ENCODE measurements at regions not wholly inside any gene's neighbourhood (a gene's known extent, or its start where the extent isn't known, plus 50 kb on each side); places are given as distances from the start of the nearest gene placed in this dataset.
"Not testable (repeated sequence)": the region's sequence is repeated elsewhere in the genome, so short reads cannot be mapped to it uniquely, and the experiment has no call there.

GRCh38 chr9:67423049-67423728 lies 430.8 kb upstream of the SPATA31A3 start:
- DNase-seq (ENCODE audit: low read depth in 2 of 2), result not testable (repeated sequence)

- not testable (repeated sequence) for DNase-seq (ENCODE audit: low read depth in 2 of 2)
These were observed 426.2 kb upstream of the SPATA31A3 start for GRCh38 chr9:67418496-67419079.

GRCh38 chr9:67417341-67417983 lies 425.1 kb upstream of the SPATA31A3 start:
- DNase-seq (ENCODE audit: low read depth in 2 of 2), result not testable (repeated sequence)

- not testable (repeated sequence) for DNase-seq (ENCODE audit: low read depth in 2 of 2)
These were observed 424.3 kb upstream of the SPATA31A3 start for GRCh38 chr9:67416639-67417038.

DNA sequence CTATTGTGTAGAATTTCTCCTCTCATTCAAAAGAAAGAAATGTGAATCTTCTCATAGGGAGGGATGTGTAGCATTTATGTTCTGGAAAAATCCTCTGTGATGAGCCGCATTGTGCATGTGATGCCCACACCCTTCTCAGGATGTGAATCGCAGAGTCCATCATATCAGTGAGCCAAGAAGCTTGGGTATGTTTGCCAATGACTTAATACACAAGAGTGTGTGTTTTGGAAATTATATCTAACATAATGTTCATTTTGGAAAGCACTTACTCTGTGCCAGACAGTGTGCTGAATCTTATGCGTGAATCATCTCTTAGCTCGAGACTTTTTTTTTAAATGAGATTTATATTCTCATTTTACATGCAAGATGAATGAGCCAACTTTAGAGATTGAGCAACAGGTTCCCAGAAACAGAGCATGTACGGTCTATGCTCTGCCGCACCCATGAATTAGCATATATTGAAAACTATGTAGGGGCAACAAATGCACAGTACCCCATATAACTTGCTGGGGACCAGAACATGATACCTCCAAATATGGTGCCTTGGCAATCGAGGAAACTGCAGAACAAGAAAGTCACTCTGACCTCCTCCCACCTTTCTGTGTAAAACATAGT lies 418.4 kb upstream of the SPATA31A3 start:
- not testable (repeated sequence) for DNase-seq (ENCODE audit: low read depth in 2 of 2)

- not testable (repeated sequence) for DNase-seq (ENCODE audit: low read depth in 2 of 2)
These were observed 411.4 kb upstream of the SPATA31A3 start for GRCh38 chr9:67403739-67404138.

GRCh38 chr9:67397731-67398130 lies 405.4 kb upstream of the SPATA31A3 start:
- DNase-seq (ENCODE audit: low read depth in 2 of 2), result not testable (repeated sequence)

DNA sequence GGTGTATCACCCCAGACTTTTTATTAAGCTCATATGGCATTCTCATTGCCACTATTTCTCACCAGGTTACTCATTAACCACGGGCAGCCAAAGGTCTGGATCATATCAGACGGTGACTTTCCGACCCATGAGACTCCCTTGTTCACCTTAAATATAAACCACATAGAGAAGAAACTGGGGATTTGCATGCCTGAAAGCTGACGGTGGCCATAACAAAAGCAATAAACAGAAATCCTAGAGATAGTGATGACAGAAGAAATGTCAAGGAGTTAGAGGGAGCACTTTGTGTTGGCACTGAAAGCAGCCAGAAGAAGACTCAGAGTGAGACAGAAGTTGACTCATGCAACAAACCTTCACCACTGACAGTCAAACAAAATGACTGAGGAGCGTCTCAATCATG lies 402.4 kb upstream of the SPATA31A3 start:
- DNase-seq (ENCODE audit: low read depth in 2 of 2), result not testable (repeated sequence)

DNA sequence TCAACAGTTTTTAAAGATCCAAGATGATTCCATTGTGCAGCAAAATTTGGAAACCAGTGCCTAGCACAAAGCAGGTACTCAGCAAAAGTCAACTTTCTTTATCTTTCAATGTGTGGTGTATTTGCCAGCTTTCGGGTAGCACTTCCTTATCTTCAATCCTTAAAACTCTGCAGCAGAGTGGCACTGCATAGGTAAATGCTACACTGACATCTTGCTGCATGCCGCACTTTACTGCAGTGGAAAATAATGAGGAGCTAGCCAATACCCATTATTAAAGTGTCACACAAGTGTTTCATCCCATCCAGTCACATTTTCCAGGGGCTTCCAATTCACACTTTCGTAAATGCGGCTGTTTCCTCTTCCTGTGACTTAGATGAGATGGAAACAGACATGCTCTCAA lies 401.7 kb upstream of the SPATA31A3 start:
- not testable (repeated sequence) for DNase-seq (ENCODE audit: low read depth in 2 of 2)

- DNase-seq (ENCODE audit: low read depth in 2 of 2), result not testable (repeated sequence)
These were observed 377.3 kb upstream of the SPATA31A3 start for GRCh38 chr9:67369664-67370063.

DNA sequence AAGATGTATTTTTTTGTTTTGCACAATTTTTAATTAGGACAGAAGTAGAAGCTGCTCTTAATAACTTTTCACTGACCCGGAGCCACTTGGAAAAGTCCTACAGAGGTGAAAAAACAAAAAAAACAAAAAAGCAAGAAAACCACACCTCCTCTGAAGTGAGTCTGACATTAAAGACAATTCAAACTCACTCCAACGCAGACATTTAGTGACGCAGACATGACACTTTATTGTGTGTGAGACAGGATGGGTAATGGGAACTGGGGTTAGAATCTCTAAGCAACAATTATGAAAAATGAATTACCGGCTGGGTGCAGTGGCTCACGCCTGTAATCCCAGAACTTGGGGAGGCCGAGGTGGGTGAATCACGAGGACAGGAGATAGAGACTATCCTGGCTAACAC lies 370.0 kb upstream of the SPATA31A3 start:
- not testable (repeated sequence) for DNase-seq (ENCODE audit: low read depth in 2 of 2)

DNA sequence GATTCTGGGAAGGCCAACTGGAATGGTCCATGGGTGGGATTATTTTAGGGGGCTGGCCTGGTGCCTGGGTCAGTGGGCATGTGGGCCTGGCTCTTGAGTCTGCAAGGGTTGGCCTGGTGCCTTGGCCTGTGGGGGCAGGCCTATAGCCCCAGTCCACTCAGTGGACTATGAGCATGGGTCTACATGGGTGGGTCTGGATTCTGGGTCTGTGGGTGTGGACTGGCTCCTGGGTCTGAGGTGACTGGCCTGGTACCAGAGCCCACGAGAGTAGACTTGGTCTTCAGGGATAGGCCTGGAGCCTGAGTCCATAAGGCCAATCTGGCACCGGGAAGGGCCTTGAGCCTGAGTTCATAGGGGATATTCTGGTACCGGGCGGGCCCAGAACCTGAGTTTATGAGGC lies 361.6 kb upstream of the SPATA31A3 start:
- not testable (repeated sequence) for DNase-seq (ENCODE audit: low read depth in 2 of 2)

DNA sequence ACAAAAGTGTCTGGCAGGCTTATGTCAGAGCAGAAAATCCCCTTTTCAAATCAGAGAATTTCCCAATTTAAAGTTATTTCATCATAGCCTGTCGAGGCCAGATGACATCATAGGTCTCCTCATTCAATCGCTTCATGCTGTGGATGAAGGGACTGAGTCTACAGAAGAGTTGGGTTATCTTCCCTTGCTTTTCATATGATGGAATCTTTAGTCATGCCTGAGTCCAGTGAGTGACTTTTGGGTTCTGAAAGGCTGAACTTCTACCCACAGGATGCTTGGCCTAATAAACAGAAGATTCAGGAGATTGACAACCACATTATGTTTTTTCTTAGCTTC lies 357.0 kb upstream of the SPATA31A3 start:
- DNase-seq (ENCODE audit: low read depth in 2 of 2), result not testable (repeated sequence)

DNA sequence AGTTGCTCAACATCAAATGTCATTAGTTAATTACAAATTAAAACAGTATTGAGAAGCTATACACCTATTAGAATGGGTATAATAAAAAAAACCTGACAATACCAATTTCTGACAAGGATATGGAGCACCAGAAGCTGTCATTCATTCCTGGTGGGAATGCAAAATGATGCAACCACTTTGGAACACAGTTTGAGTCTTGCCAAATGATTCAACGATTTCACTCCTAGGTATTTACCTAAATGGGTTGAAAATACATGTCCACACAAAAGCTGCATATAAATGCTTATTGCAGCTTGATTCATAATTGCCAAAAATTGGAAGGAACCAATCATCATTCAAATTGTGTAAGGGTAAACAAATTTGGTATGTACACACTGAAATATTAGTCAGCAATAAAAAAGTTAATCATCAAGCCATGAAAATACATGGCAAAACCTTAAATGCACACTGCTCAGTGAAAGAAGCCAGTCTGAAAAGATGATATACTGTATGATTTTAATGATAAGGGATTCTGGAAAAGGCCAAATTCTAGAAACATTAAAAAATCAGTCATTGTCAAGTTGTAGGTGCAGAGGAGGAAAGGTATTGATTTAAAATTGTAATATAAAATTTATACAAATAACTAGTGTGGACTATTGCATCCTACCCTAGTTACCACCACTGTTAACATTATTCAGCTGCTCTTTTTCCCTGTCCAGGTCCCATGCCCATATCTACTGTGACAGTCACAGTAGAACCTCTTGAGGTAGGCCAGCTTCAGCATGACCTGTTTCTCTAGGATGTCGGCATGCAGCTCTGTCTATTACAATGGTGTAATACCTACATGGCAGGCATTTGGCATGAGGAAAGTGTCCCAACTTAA lies 356.4 kb upstream of the SPATA31A3 start:
- DNase-seq (ENCODE audit: low read depth in 2 of 2), result not testable (repeated sequence)

DNA sequence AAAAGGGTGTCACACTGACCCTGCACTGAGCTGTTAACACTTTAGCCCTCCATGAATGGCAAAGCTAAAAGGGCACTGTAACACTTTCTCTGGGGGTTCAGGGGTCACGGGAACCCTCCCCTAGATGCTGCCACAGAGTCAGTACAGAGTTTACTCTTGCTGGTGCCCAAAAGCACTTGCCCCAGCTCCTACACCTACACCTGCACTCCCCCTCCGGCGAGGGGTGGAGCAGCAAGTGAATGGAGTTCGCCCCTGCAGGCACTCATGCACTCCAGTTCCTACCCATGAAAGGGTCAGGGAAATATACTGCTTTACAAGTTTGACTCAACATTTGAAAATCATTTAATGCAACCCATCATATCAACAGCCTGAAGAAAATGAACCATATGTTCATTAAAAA lies 355.7 kb upstream of the SPATA31A3 start:
- not testable (repeated sequence) for DNase-seq (ENCODE audit: low read depth in 2 of 2)

GRCh38 chr9:67339216-67339615 lies 346.9 kb upstream of the SPATA31A3 start:
- DNase-seq (ENCODE audit: low read depth in 2 of 2), result not testable (repeated sequence)

- not testable (repeated sequence) for DNase-seq (ENCODE audit: low read depth in 2 of 2)
These were observed 345.9 kb upstream of the SPATA31A3 start for GRCh38 chr9:67338201-67338600.

GRCh38 chr9:67334727-67335572 lies 342.6 kb upstream of the SPATA31A3 start:
- DNase-seq (ENCODE audit: low read depth in 2 of 2), result not testable (repeated sequence)

DNA sequence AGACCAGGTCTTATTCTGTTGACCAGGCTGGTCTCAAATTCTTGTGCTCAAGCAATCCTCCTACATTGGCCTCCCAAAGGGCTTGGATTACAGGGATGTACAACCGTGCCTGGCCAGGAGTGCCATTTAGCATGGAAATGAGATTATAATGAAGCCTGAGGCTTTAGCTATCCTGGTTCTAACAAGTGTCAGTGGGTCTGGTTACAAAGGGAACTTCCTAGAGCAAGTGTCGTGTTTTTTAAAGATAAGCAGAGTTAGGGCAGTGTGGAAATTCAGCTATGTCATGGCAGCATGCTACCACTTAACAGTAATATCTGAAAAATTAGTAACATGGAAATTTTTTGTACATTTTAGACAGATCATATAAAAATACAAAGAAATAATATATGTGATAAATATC lies 339.3 kb upstream of the SPATA31A3 start:
- not testable (repeated sequence) for DNase-seq (ENCODE audit: low read depth in 2 of 2)

DNA sequence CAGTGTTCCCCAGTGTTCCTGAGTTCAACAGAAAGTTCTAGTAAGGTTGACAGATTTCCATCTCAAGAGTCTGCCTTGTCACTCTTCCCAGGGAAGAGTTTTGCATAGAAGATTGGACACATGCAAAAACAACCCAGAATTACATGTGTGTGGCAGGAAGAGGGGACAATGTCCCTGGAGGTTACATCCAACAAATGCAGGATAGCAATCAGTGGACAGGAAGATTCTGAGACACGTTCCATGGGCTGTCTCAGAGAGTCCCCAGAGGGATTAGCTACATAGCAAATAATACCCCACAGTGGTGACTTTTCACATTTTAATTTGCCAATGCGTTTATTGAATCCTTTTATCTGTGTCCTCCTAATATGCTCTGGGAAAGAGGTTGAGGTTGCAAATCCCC lies 321.1 kb upstream of the SPATA31A3 start:
- not testable (repeated sequence) for DNase-seq (ENCODE audit: low read depth in 2 of 2)

GRCh38 chr9:67312504-67312903 lies 320.2 kb upstream of the SPATA31A3 start:
- not testable (repeated sequence) for DNase-seq (ENCODE audit: low read depth in 2 of 2)

Data from stimulated activated CD4-positive, alpha-beta T cell treated with anti-CD3 and anti-CD28 coated beads, Interleukin-4, amount 100 ng/mL, for 48 hours (primary cell).